Fibroblast of lung (primary cell): ENCODE measurements at regions not wholly inside any gene's neighbourhood (a gene's known extent, or its start where the extent isn't known, plus 50 kb on each side); places are given as distances from the start of the nearest gene placed in this dataset.

ENCODE experiments used
- DNase-seq, 2 donors: peaks; one replicate each; pipeline versions ENCODE4 v3.0.0 to v3.0.0-alpha.2; 2010; ENCODE audit warnings: low read depth in 2 of 2
- H2AFZ ChIP-seq: 2 replicates; pipeline ENCODE4 v1.5.1; 2012; ENCODE audit warnings: low read length, control low read depth, inconsistent platforms
- H3K27ac ChIP-seq: 2 replicates; pipeline ENCODE4 v1.5.1; 2011; ENCODE audit warnings: low read length, control low read depth; ENCODE audit not compliant: insufficient read depth
- H3K27me3 ChIP-seq: 2 replicates; pipeline ENCODE4 v1.5.1; 2011; ENCODE audit warnings: mild to moderate bottlenecking, low read length; ENCODE audit not compliant: control insufficient read depth, insufficient read depth
- H3K36me3 ChIP-seq: 2 replicates; pipeline ENCODE4 v1.5.1; 2011; ENCODE audit warnings: low read length; ENCODE audit not compliant: control insufficient read depth, insufficient read depth
- H3K4me1 ChIP-seq: 2 replicates; pipeline ENCODE4 v1.5.1; 2011; ENCODE audit warnings: low read length; ENCODE audit not compliant: control insufficient read depth, insufficient read depth; ENCODE audit errors: extremely low read depth
- H3K4me2 ChIP-seq: 2 replicates; pipeline ENCODE4 v1.5.1; 2011; ENCODE audit warnings: low read length, control low read depth; ENCODE audit not compliant: insufficient read depth; ENCODE audit errors: extremely low read depth
- H3K4me3 ChIP-seq, 4 experiments: fragments of 200-600 bp in 1 of 4; sonication (generic) in 1 of 4; replicated peaks in 1 of 4; 2 replicates each; pipeline ENCODE4 v1.5.1; 2011 to 2016; ENCODE audit warnings: low read length in 4 of 4, low read depth in 3 of 4, mild to moderate bottlenecking in 3 of 4, control low read depth in 2 of 4, inconsistent platforms in 1 of 4, mixed read lengths in 1 of 4; ENCODE audit not compliant: insufficient read depth in 1 of 4; ENCODE audit errors: control extremely low read depth in 1 of 4
- H3K79me2 ChIP-seq: 2 replicates; pipeline ENCODE4 v1.5.1; 2012; ENCODE audit warnings: mild to moderate bottlenecking, low read length, inconsistent platforms; ENCODE audit not compliant: control insufficient read depth, insufficient read depth
- H3K9ac ChIP-seq: 2 replicates; pipeline ENCODE4 v1.5.1; 2011; ENCODE audit warnings: mild to moderate bottlenecking, low read length, control low read depth; ENCODE audit not compliant: insufficient read depth
- H3K9me3 ChIP-seq: 2 replicates; pipeline ENCODE4 v1.5.1; 2012; ENCODE audit warnings: low read depth, low read length; ENCODE audit not compliant: control insufficient read depth, insufficient read depth
- H4K20me1 ChIP-seq: 2 replicates; pipeline ENCODE4 v1.5.1; 2011; ENCODE audit warnings: low read length; ENCODE audit not compliant: control insufficient read depth, insufficient read depth; ENCODE audit errors: extremely low read depth
- CTCF ChIP-seq, 2 donors: IDR thresholded peaks in 1 of 2; conservative IDR thresholded peaks in 1 of 2; 1 replicate in 1 of 2; 2 replicates in 1 of 2; pipeline ENCODE4 v1.5.1; 2011 to 2012; ENCODE audit warnings: low read length in 2 of 2, control low read depth in 1 of 2, inconsistent platforms in 1 of 2, low read depth in 1 of 2, mild to moderate bottlenecking in 1 of 2
- EZH2 ChIP-seq: IDR thresholded peaks from 2 replicates; pipeline ENCODE4 v1.5.1; 2012; ENCODE audit warnings: low read length, control low read depth, mild to moderate bottlenecking; ENCODE audit errors: missing control alignments

- Histone ChIP-seq H3K27me3 (no peaks in the 10 kb centered on the region), H3K79me2 (no peaks in the 10 kb centered on the region), H3K4me2 (no peak overlapping the region)
These were observed 1016.7 kb downstream of the REEP3 start for GRCh38 chr10:64537928-64538327.

GRCh38 chr10:64546073-64546472 lies 1024.9 kb downstream of the REEP3 start:
- H3K27ac ChIP-seq, result no peak overlapping the region
- DNase-seq, result no peak

More at GRCh38 chr10:64537928-64538327, 1016.7 kb downstream of the REEP3 start:
- H4K20me1 ChIP-seq, result no peaks in the 10 kb centered on the region
- no peak overlapping the region for H3K4me3 ChIP-seq
- H3K36me3 ChIP-seq, result no peaks in the 10 kb centered on the region
- no peaks in the 10 kb centered on the region for H3K9me3 ChIP-seq
- no peak overlapping the region for H2AFZ ChIP-seq
- H3K9ac ChIP-seq, result no peak overlapping the region
- TF ChIP-seq EZH2 (no peak), CTCF (conservative IDR thresholded peaks at IDR 0.05 in 1 of 2, IDR thresholded peaks at IDR 0.05 in 1 of 2; ENCODE audit: low read depth in 1 of 2, low read length in 2 of 2) (no peak)
- DNase-seq, result no peak
- H3K27ac ChIP-seq, result no peak overlapping the region
- H3K4me1 ChIP-seq, result no peaks in the 10 kb centered on the region

GRCh38 chr10:64547168-64547567 lies 1026.0 kb downstream of the REEP3 start:
- Histone ChIP-seq H3K36me3 (no peaks in the 10 kb centered on the region), H3K27ac (no peak overlapping the region), H3K9me3 (no peaks in the 10 kb centered on the region), H3K27me3 (no peaks in the 10 kb centered on the region), H3K4me3 (no peak overlapping the region), H3K4me2 (no peak overlapping the region), H3K79me2 (no peaks in the 10 kb centered on the region), H4K20me1 (no peaks in the 10 kb centered on the region), H3K9ac (no peak overlapping the region), H3K4me1 (no peaks in the 10 kb centered on the region), H2AFZ (no peak overlapping the region)
- no peak for DNase-seq
- TF ChIP-seq EZH2 (no peak), CTCF (conservative IDR thresholded peaks at IDR 0.05 in 1 of 2, IDR thresholded peaks at IDR 0.05 in 1 of 2; ENCODE audit: low read depth in 1 of 2, low read length in 2 of 2) (no peak)

More at GRCh38 chr10:64546073-64546472, 1024.9 kb downstream of the REEP3 start:
- H3K4me1 ChIP-seq, result no peaks in the 10 kb centered on the region
- no peaks in the 10 kb centered on the region for H3K27me3 ChIP-seq
- no peaks in the 10 kb centered on the region for H4K20me1 ChIP-seq
- no peak overlapping the region for H3K9ac ChIP-seq
- no peak overlapping the region for H2AFZ ChIP-seq
- no peaks in the 10 kb centered on the region for H3K79me2 ChIP-seq
- no peak overlapping the region for H3K4me3 ChIP-seq
- TF ChIP-seq EZH2 (no peak), CTCF (conservative IDR thresholded peaks at IDR 0.05 in 1 of 2, IDR thresholded peaks at IDR 0.05 in 1 of 2; ENCODE audit: low read depth in 1 of 2, low read length in 2 of 2) (no peak)
- H3K36me3 ChIP-seq, result no peaks in the 10 kb centered on the region
- H3K4me2 ChIP-seq, result no peak overlapping the region
- H3K9me3 ChIP-seq, result no peaks in the 10 kb centered on the region
